ENCODE measurements at regions not wholly inside any gene's neighbourhood (a gene's known extent, or its start where the extent isn't known, plus 50 kb on each side); places are given as distances from the start of the nearest gene placed in this dataset.
A peak's percentile ranks its signal among the peaks of the same experiment; 100 is the strongest.

- DNase-seq = peak; percentile 6 to 47
Observed at GRCh38 chrX:10085223-10085622, 71.6 kb upstream of the CLCN4 start.

GRCh38 chrX:10086676-10087075 is 70.1 kb upstream of the CLCN4 start:
- no peak for DNase-seq

- no peak for DNase-seq
Observed at GRCh38 chrX:10087391-10087790, 69.4 kb upstream of the CLCN4 start.

GRCh38 chrX:10089378-10089795 is 67.4 kb upstream of the CLCN4 start:
- DNase-seq = no peak

- DNase-seq = no peak
Observed at GRCh38 chrX:10090319-10090718, 66.5 kb upstream of the CLCN4 start.

GRCh38 chrX:10095246-10095645 is 61.5 kb upstream of the CLCN4 start:
- DNase-seq = no peak

- no peak for DNase-seq
Observed at GRCh38 chrX:10095698-10096432, 60.9 kb upstream of the CLCN4 start.

- no peak for DNase-seq
Observed at GRCh38 chrX:10098270-10098713, 58.5 kb upstream of the CLCN4 start.

GRCh38 chrX:10099411-10099810 is 57.4 kb upstream of the CLCN4 start:
- DNase-seq = no peak

- peak; percentile 7 to 27 for DNase-seq
Observed at GRCh38 chrX:10101269-10101668, 55.5 kb upstream of the CLCN4 start.

GRCh38 chrX:10102046-10102704 is 54.6 kb upstream of the CLCN4 start:
- no peak for DNase-seq

GRCh38 chrX:10103023-10103422 is 53.8 kb upstream of the CLCN4 start:
- DNase-seq = no peak

- DNase-seq = no peak
Observed at GRCh38 chrX:10104958-10105658, 51.7 kb upstream of the CLCN4 start.

GRCh38 chrX:10106806-10107205 is 50.0 kb upstream of the CLCN4 start:
- no peak for DNase-seq
